ENCODE measurements at regions not wholly inside any gene's neighbourhood (a gene's known extent, or its start where the extent isn't known, plus 50 kb on each side); places are given as distances from the start of the nearest gene placed in this dataset.
"Not testable (repeated sequence)": the region's sequence is repeated elsewhere in the genome, so short reads cannot be mapped to it uniquely, and the experiment has no call there.

DNA sequence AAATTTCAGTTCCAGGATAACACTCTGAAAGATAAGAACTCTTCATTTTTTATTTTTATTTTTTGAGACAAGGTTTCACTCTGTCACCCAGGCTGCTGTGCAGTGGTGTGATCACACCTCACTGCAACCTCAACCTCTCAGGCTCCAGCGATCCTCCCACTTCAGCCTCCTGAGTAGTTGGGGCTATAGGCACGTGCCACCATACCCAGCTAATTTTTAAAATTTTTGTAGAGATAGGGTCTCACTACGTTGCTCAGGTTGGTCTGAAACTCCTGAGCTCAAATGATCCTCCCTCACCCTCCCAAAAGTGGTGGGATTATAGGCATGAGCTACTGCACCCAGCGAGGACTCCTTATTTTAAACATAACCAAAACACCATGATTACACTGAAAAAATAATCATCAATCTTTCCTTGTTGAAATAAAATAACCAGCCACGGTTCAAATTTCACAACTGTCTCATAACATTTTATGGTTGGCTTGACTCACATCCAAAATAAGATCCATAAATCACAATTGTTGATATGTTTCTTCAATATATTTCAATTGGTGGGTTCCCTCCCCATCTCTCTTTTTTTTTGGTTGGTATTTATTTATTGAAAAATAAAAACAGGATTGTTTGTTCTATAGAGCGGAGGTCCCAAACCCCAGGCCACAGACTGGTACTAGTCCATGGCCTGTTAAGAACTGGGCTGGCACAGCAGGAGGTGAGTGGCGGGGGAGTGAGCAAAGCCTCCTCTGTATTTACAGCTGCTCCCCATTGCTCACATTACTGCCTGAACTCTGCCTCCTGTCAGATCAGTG is 60.1 kb upstream of the FAM171A1 start:
- H3K9me3 ChIP-seq (replicated peaks; ENCODE audit: control insufficient read depth, low read depth, low read length), result no peaks in the 10 kb centered on the region
- no peaks in the 10 kb centered on the region for H3K4me1 ChIP-seq (ENCODE audit: control insufficient read depth, insufficient read depth, low read length)
- DNase-seq, result no peak
- no peak overlapping the region for H3K4me3 ChIP-seq (ENCODE audit: low read length)
- no peak overlapping the region for H3K27ac ChIP-seq (ENCODE audit: low read length)
- H3K27me3 ChIP-seq (ENCODE audit: control insufficient read depth, insufficient read depth, low read length), result peaks cover under 1% of the 10 kb centered on the region
- no peaks in the 10 kb centered on the region for H3K36me3 ChIP-seq (ENCODE audit: control insufficient read depth, insufficient read depth, low read length)
- 86% methylated on average over 1 of the region's 7 CpGs for WGBS (ENCODE audit: insufficient coverage)

DNA sequence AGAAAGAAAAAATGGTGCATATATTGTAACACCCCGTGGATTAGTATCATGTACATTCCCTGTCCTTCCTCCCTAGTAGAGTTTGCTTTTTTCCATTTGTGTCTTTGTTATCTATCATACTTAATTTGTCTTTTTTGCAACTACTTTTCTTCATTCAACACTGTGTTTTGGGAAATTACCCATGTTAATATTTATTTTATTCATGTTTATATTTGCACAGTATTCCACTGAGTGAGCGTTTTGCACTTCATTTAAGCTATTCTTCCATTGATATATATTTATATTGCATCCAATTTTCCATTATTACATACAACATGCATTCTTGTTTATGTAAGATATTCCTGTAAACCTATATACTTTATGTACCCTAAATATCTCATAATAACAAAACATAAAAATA is 57.6 kb upstream of the FAM171A1 start:
- Histone ChIP-seq H3K27me3 (ENCODE audit: control insufficient read depth, insufficient read depth, low read length) (no peaks in the 10 kb centered on the region), H3K36me3 (ENCODE audit: control insufficient read depth, insufficient read depth, low read length) (no peaks in the 10 kb centered on the region), H3K4me1 (ENCODE audit: control insufficient read depth, insufficient read depth, low read length) (no peaks in the 10 kb centered on the region), H3K27ac (ENCODE audit: low read length) (no peak overlapping the region), H3K9me3 (replicated peaks; ENCODE audit: control insufficient read depth, low read depth, low read length) (no peaks in the 10 kb centered on the region), H3K4me3 (ENCODE audit: low read length) (no peak overlapping the region)
- WGBS (ENCODE audit: insufficient coverage), result no CpG with 5 or more reads among the region's 2 CpGs
- no peak for DNase-seq

DNA sequence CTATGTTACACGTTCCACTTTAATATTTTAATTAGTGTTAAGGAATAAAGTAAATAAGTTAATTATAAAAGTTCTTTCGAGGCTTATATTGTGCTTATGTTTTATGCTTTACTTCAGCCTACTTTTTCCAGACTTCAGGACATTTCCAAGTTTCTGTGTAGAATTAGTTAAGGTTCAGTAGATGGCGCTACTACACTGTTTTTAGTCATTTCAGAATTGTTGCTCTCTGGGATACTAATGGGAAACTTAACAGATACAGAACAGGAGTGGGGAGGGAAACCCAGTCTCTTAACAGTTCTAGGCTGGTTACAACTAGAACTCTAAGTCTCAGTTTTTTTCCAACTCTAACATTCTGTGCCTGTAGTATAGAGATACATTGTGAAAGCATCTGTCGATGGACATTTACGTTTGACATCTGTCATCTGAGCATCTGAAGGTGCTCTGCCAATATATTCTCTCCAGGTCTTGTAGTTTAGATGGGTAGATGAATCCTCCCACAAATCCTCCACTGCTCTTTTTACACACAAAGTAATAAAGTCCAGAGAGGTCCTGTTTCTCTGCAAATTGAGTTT is 56.8 kb upstream of the FAM171A1 start:
- H3K4me3 ChIP-seq (ENCODE audit: low read length), result no peak overlapping the region
- no peaks in the 10 kb centered on the region for H3K4me1 ChIP-seq (ENCODE audit: control insufficient read depth, insufficient read depth, low read length)
- peak; percentile 78 for DNase-seq
- no peaks in the 10 kb centered on the region for H3K9me3 ChIP-seq (replicated peaks; ENCODE audit: control insufficient read depth, low read depth, low read length)
- H3K27ac ChIP-seq (ENCODE audit: low read length), result no peak overlapping the region
- no peaks in the 10 kb centered on the region for H3K27me3 ChIP-seq (ENCODE audit: control insufficient read depth, insufficient read depth, low read length)
- no peaks in the 10 kb centered on the region for H3K36me3 ChIP-seq (ENCODE audit: control insufficient read depth, insufficient read depth, low read length)
- WGBS (ENCODE audit: insufficient coverage), result no CpG with 5 or more reads among the region's 5 CpGs

DNA sequence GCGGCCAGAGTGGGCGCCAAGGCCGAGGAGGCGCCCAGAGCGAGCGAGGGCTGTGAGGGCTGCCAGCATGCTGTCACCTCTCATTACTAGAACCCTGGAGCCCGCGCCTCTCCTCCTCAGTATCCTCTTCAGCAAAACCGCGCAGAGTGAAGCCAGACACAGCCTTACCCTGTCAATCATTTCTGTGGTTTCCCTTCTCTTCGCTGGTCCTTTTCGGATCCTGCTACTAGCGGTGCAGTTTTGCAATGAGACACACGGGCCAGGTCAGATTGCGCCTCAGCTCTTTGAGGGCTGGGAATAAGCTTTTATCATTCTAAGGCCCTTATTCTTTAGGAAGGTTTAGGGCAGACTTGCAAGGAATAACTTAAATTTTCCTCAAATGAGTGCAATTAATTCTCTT is 55.5 kb upstream of the FAM171A1 start:
- DNase-seq, result no peak
- WGBS (ENCODE audit: insufficient coverage), result 89% methylated on average over 11 of the region's 15 CpGs
- Histone ChIP-seq H3K4me3 (ENCODE audit: low read length) (no peak overlapping the region), H3K9me3 (replicated peaks; ENCODE audit: control insufficient read depth, low read depth, low read length) (no peaks in the 10 kb centered on the region), H3K36me3 (ENCODE audit: control insufficient read depth, insufficient read depth, low read length) (no peaks in the 10 kb centered on the region), H3K27me3 (ENCODE audit: control insufficient read depth, insufficient read depth, low read length) (no peaks in the 10 kb centered on the region), H3K4me1 (ENCODE audit: control insufficient read depth, insufficient read depth, low read length) (no peaks in the 10 kb centered on the region), H3K27ac (ENCODE audit: low read length) (no peak overlapping the region)

DNA sequence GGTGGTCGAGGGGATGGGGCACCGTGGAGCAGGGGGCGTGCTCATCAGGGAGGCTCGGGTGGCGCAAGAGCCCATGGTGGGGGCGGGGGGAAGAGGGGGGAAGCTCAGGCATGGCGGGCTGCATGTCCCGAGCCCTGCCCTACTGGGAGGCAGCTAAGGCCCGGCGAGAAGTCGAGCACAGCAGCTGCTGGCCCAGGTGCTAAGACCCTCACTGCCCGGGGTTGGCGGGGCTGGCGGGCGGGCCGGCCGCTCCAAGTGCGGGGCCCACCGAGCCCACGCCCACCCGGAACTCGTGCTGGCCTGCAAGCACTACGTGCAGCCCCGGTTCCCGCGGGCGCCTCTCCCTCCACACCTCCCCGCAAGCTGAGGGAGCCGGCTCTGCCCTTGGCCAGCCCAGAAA is 55.0 kb upstream of the FAM171A1 start:
- Histone ChIP-seq H3K9me3 (replicated peaks; ENCODE audit: control insufficient read depth, low read depth, low read length) (no peaks in the 10 kb centered on the region), H3K27me3 (ENCODE audit: control insufficient read depth, insufficient read depth, low read length) (no peaks in the 10 kb centered on the region), H3K27ac (ENCODE audit: low read length) (no peak overlapping the region), H3K36me3 (ENCODE audit: control insufficient read depth, insufficient read depth, low read length) (no peaks in the 10 kb centered on the region), H3K4me1 (ENCODE audit: control insufficient read depth, insufficient read depth, low read length) (no peaks in the 10 kb centered on the region), H3K4me3 (ENCODE audit: low read length) (no peak overlapping the region)
- WGBS (ENCODE audit: insufficient coverage), result 93% methylated on average over 28 of the region's 29 CpGs
- no peak for DNase-seq

DNA sequence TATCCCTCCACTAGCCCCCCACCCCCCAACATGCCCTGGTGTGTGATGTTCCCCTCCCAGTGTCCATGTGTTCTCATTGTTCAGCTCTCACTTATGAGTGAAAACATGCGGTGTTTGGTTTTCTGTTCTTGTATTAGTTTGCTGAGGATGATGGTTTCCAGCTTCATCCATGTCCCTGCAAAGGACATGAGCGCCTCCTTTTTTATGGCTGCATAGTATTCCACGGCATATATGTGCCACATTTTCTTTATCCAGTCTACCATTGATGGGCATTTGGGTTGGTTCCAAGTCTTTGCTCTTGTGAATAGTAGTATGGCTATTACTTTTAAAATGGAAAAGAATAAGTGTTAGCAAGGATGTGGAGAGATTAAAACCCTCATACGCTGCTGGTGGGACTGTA is 50.8 kb upstream of the FAM171A1 start:
- not testable (repeated sequence) for H3K4me1 ChIP-seq (ENCODE audit: control insufficient read depth, insufficient read depth, low read length); H3K27me3 ChIP-seq (ENCODE audit: control insufficient read depth, insufficient read depth, low read length); H3K27ac ChIP-seq (ENCODE audit: low read length); H3K4me3 ChIP-seq (ENCODE audit: low read length); H3K36me3 ChIP-seq (ENCODE audit: control insufficient read depth, insufficient read depth, low read length); H3K9me3 ChIP-seq (replicated peaks; ENCODE audit: control insufficient read depth, low read depth, low read length); DNase-seq
- no CpG with 5 or more reads among the region's 4 CpGs for WGBS (ENCODE audit: insufficient coverage)

Data from muscle of leg (tissue), 3 donors.